ENCODE measurements at regions not wholly inside any gene's neighbourhood (a gene's known extent, or its start where the extent isn't known, plus 50 kb on each side); places are given as distances from the start of the nearest gene placed in this dataset.

DNA sequence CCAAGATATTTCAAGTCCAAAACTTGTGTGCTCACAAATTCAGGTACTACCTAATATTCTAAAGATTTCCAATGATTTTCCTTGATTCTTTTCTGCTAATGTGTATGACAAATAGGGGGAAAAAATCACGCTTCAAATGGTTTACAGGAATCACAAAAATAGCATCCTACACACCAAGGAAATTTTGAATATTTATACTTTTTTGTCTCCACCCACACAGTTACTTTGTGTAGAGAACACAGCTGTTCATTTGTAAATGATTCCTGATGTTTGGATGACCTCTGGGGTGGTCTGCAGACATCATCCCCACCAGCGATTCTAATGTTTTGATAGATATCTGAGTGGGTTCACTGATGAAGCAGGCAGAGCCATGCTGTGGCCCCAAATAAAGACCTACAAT, 260.6 kb upstream of the NCKAP5 start (continued):
- TF ChIP-seq, protein P1, sequence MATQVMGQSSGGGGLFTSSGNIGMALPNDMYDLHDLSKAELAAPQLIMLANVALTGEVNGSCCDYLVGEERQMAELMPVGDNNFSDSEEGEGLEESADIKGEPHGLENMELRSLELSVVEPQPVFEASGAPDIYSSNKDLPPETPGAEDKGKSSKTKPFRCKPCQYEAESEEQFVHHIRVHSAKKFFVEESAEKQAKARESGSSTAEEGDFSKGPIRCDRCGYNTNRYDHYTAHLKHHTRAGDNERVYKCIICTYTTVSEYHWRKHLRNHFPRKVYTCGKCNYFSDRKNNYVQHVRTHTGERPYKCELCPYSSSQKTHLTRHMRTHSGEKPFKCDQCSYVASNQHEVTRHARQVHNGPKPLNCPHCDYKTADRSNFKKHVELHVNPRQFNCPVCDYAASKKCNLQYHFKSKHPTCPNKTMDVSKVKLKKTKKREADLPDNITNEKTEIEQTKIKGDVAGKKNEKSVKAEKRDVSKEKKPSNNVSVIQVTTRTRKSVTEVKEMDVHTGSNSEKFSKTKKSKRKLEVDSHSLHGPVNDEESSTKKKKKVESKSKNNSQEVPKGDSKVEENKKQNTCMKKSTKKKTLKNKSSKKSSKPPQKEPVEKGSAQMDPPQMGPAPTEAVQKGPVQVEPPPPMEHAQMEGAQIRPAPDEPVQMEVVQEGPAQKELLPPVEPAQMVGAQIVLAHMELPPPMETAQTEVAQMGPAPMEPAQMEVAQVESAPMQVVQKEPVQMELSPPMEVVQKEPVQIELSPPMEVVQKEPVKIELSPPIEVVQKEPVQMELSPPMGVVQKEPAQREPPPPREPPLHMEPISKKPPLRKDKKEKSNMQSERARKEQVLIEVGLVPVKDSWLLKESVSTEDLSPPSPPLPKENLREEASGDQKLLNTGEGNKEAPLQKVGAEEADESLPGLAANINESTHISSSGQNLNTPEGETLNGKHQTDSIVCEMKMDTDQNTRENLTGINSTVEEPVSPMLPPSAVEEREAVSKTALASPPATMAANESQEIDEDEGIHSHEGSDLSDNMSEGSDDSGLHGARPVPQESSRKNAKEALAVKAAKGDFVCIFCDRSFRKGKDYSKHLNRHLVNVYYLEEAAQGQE (IDR thresholded peaks at IDR 0.05; ENCODE audit: borderline replicate concordance), result no peak

DNA sequence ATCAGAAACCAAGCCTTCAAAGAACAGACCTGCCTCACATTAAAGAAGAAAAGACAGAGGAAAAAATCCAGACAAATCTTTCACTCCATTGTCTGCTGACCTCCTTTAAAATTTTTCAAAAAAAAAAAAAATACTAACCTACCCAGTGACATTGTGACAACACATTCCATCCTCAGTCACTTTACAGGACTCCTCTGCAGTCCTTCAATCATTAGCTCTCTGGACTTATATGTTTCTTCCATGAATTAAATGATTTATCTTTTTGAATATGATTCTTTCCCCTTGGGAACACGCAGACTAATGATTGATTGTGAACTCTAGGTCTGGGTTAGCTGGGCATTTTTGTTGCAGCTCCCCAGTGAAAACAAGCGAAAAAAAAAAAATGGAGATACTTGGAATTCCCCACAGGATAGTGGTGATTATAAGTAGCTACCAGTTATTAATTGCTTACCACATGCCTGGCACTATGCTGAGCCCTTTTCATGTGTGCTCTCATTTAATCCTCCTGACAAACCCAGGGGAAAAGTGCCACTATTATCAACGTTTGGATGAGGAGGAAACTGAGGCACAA, 261.3 kb upstream of the NCKAP5 start:
- Histone ChIP-seq H2AFZ (ENCODE audit: low read depth, low read length) (no peak overlapping the region), H3F3A (ENCODE audit: insufficient read depth, low read length, poor library complexity, severe bottlenecking) (no peaks in the 10 kb centered on the region), H3K79me2 (replicated peaks; ENCODE audit: insufficient read depth, low read length) (no peaks in the 10 kb centered on the region), H4K20me1 (ENCODE audit: insufficient read depth) (no peaks in the 10 kb centered on the region), H3K9me2 (ENCODE audit: insufficient read depth, low read length) (no peaks in the 10 kb centered on the region), H3K4me3 (ENCODE audit: low read length) (no peak overlapping the region), H3K27me3 (ENCODE audit: insufficient read depth, low read depth, low read length) (no peaks in the 10 kb centered on the region), H3K36me3 (ENCODE audit: insufficient read depth, low read length) (no peaks in the 10 kb centered on the region), H3K9me3 (ENCODE audit: low read length) (no peaks in the 10 kb centered on the region), H3K4me2 (ENCODE audit: low read length) (no peak overlapping the region), H3K27ac (ENCODE audit: low read length) (no peak overlapping the region), H3K9ac (ENCODE audit: low read length) (no peak overlapping the region)
- TF ChIP-seq, protein P2, sequence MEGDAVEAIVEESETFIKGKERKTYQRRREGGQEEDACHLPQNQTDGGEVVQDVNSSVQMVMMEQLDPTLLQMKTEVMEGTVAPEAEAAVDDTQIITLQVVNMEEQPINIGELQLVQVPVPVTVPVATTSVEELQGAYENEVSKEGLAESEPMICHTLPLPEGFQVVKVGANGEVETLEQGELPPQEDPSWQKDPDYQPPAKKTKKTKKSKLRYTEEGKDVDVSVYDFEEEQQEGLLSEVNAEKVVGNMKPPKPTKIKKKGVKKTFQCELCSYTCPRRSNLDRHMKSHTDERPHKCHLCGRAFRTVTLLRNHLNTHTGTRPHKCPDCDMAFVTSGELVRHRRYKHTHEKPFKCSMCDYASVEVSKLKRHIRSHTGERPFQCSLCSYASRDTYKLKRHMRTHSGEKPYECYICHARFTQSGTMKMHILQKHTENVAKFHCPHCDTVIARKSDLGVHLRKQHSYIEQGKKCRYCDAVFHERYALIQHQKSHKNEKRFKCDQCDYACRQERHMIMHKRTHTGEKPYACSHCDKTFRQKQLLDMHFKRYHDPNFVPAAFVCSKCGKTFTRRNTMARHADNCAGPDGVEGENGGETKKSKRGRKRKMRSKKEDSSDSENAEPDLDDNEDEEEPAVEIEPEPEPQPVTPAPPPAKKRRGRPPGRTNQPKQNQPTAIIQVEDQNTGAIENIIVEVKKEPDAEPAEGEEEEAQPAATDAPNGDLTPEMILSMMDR (IDR thresholded peaks at IDR 0.05; ENCODE audit: poor library complexity, severe bottlenecking), result no peak
- TF ChIP-seq MXI1 (conservative IDR thresholded peaks at IDR 0.05; ENCODE audit: poor library complexity, severe bottlenecking), result no peak
- no peak for TF ChIP-seq RAD21 (conservative IDR thresholded peaks at IDR 0.05)
- TF ChIP-seq TAF1 (IDR thresholded peaks at IDR 0.05; ENCODE audit: low read depth), result no peak
- TF ChIP-seq EP300 (conservative IDR thresholded peaks at IDR 0.05; ENCODE audit: poor library complexity, severe bottlenecking), result no peak
- no peak for TF ChIP-seq EZH2 (IDR thresholded peaks at IDR 0.05; ENCODE audit: borderline replicate concordance, insufficient read depth, low read length, poor library complexity, severe bottlenecking)
- TF ChIP-seq POLR2AphosphoS5 (IDR thresholded peaks at IDR 0.05), result no peak
- TF ChIP-seq, protein P1 (IDR thresholded peaks at IDR 0.05; ENCODE audit: borderline replicate concordance), result no peak
- TF ChIP-seq SMC3 (conservative IDR thresholded peaks at IDR 0.05; ENCODE audit: poor library complexity), result no peak
